Keratinocyte (primary cell): ENCODE measurements at regions not wholly inside any gene's neighbourhood (a gene's known extent, or its start where the extent isn't known, plus 50 kb on each side); places are given as distances from the start of the nearest gene placed in this dataset.
A peak's percentile ranks its signal among the peaks of the same experiment; 100 is the strongest.

Source experiments
- DNase-seq: peaks from one replicate; pipeline ENCODE4 v3.0.0-alpha.2; 2011; ENCODE audit warnings: low read depth, missing footprints, low spot score
- FAIRE-seq: peaks from 2 replicates; lab custom pipeline; 2011; peaks lifted over from hg19 to GRCh38; lab: Jason Lieb, UNC
- H2AFZ ChIP-seq: 2 replicates; pipeline ENCODE4 v1.6.0; 2012; ENCODE audit warnings: low read length, control low read depth, inconsistent platforms; ENCODE audit not compliant: control insufficient read depth
- H3K27ac ChIP-seq: 2 replicates; pipeline ENCODE4 v1.5.1; 2011; ENCODE audit warnings: low read length; ENCODE audit not compliant: control insufficient read depth, insufficient read depth
- H3K27me3 ChIP-seq: 3 replicates; pipeline ENCODE4 v1.6.0; 2011; ENCODE audit warnings: low read length; ENCODE audit not compliant: control insufficient read depth, insufficient read depth; ENCODE audit errors: extremely low read depth
- H3K36me3 ChIP-seq, 2 experiments: 2 replicates in 1 of 2; 3 replicates in 1 of 2; pipeline ENCODE4 v1.5.1; 2011; ENCODE audit warnings: low read length in 2 of 2, mild to moderate bottlenecking in 1 of 2; ENCODE audit not compliant: control insufficient read depth in 2 of 2, insufficient read depth in 2 of 2; ENCODE audit errors: extremely low read depth in 1 of 2
- H3K4me1 ChIP-seq: 3 replicates; pipeline ENCODE4 v1.5.1; 2011; ENCODE audit warnings: low read length; ENCODE audit not compliant: control insufficient read depth, insufficient read depth; ENCODE audit errors: extremely low read depth
- H3K4me2 ChIP-seq: 3 replicates; pipeline ENCODE4 v1.6.0; 2011; ENCODE audit warnings: low read depth, low read length; ENCODE audit not compliant: control insufficient read depth, insufficient read depth; ENCODE audit errors: extremely low read depth
- H3K4me3 ChIP-seq, 3 experiments: fragments of 200-600 bp in 1 of 3; sonication (generic) in 1 of 3; 2 replicates in 2 of 3; 3 replicates in 1 of 3; pipeline ENCODE4 v1.5.1; 2011 to 2016; ENCODE audit warnings: low read length in 3 of 3, mild to moderate bottlenecking in 3 of 3, control low read depth in 2 of 3, inconsistent platforms in 1 of 3, low read depth in 1 of 3, mixed read lengths in 1 of 3, mixed run types in 1 of 3, moderate library complexity in 1 of 3; ENCODE audit not compliant: control insufficient read depth in 2 of 3, insufficient read depth in 2 of 3; ENCODE audit errors: extremely low read depth in 1 of 3
- H3K79me2 ChIP-seq: 2 replicates; pipeline ENCODE4 v1.6.0; 2012; ENCODE audit warnings: low read length; ENCODE audit not compliant: control insufficient read depth, insufficient read depth
- H3K9ac ChIP-seq: 3 replicates; pipeline ENCODE4 v1.6.0; 2011; ENCODE audit warnings: low read length; ENCODE audit not compliant: control insufficient read depth, insufficient read depth; ENCODE audit errors: extremely low read depth
- H3K9me1 ChIP-seq: 3 replicates; pipeline ENCODE4 v1.6.0; 2011; ENCODE audit warnings: low read length; ENCODE audit not compliant: control insufficient read depth, insufficient read depth; ENCODE audit errors: extremely low read depth
- H3K9me3 ChIP-seq: 2 replicates; pipeline ENCODE4 v1.5.1; 2012; ENCODE audit warnings: low read depth, low read length; ENCODE audit not compliant: control insufficient read depth
- H4K20me1 ChIP-seq: 3 replicates; pipeline ENCODE4 v1.6.0; 2011; ENCODE audit warnings: low read length; ENCODE audit not compliant: control insufficient read depth, insufficient read depth; ENCODE audit errors: extremely low read depth
- EZH2 ChIP-seq: IDR thresholded peaks from one replicate; pipeline ENCODE4 v1.6.1; 2012; ENCODE audit warnings: inconsistent platforms, mild to moderate bottlenecking, low read length, moderate library complexity
- dilution Hi-C: fragments of 300-500 bp; cut with MboI; formaldehyde crosslinking; loops from one replicate; pipeline ENCODE4 v1.7.0; 2020; ENCODE audit warnings: low sequenced_read_pairs; ENCODE audit not compliant: extremely low pct_ligation_motif_present
- TF ChIP-seq, protein P1 (sequence below), 3 experiments: IDR thresholded peaks in 1 of 3; conservative IDR thresholded peaks in 1 of 3; optimal IDR thresholded peaks in 1 of 3; 2 replicates in 2 of 3; 3 replicates in 1 of 3; pipeline versions ENCODE3 to v1.5.1; 2011; ENCODE audit warnings: low read length in 3 of 3, mild to moderate bottlenecking in 3 of 3, moderate library complexity in 2 of 3, control low read depth in 1 of 3, inconsistent platforms in 1 of 3; ENCODE audit not compliant: insufficient read depth in 2 of 3; ENCODE audit errors: extremely low read depth in 1 of 3

DNA sequence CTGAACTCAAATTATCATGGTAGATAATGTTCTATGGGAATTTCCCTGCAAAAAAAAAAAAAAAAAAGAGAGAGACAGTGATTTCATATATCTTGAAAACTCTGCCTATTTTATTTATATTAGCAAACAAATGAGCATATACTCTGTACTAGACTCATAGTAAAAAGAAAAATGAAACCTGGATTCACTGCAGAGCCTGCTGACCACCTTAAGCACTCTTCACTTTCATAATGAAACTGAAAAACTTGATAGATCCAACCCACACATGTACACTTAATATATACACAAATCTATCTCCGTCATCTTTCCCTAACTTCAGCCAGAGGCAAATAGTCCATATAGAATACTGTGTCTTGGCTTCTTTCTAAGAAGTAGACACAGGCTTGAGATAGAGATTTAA lies 226.1 kb upstream of the KCNIP4 start:
- FAIRE-seq = no peak
- H4K20me1 ChIP-seq = no peaks in the 10 kb centered on the region
- DNase-seq = no peak
- H3K79me2 ChIP-seq = no peaks in the 10 kb centered on the region
- no peaks in the 10 kb centered on the region for H3K36me3 ChIP-seq
- no peak overlapping the region for H3K27ac ChIP-seq
- H3K9ac ChIP-seq = no peak overlapping the region
- H3K27me3 ChIP-seq = no peaks in the 10 kb centered on the region
- TF ChIP-seq, protein P1, sequence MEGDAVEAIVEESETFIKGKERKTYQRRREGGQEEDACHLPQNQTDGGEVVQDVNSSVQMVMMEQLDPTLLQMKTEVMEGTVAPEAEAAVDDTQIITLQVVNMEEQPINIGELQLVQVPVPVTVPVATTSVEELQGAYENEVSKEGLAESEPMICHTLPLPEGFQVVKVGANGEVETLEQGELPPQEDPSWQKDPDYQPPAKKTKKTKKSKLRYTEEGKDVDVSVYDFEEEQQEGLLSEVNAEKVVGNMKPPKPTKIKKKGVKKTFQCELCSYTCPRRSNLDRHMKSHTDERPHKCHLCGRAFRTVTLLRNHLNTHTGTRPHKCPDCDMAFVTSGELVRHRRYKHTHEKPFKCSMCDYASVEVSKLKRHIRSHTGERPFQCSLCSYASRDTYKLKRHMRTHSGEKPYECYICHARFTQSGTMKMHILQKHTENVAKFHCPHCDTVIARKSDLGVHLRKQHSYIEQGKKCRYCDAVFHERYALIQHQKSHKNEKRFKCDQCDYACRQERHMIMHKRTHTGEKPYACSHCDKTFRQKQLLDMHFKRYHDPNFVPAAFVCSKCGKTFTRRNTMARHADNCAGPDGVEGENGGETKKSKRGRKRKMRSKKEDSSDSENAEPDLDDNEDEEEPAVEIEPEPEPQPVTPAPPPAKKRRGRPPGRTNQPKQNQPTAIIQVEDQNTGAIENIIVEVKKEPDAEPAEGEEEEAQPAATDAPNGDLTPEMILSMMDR (optimal IDR thresholded peaks at IDR 0.05 in 1 of 3, IDR thresholded peaks at IDR 0.05 in 1 of 3, conservative IDR thresholded peaks at IDR 0.05 in 1 of 3; ENCODE audit: extremely low read depth in 1 of 3, insufficient read depth in 2 of 3, low read length in 3 of 3) = no peak
- no peak for TF ChIP-seq EZH2
- no peak overlapping the region for H3K4me2 ChIP-seq
- H2AFZ ChIP-seq = no peak overlapping the region
- H3K4me1 ChIP-seq = peaks cover 18% of the 10 kb centered on the region
- peaks cover 3% of the 10 kb centered on the region for H3K9me3 ChIP-seq
- no peak overlapping the region for H3K4me3 ChIP-seq
- dilution Hi-C loops = no loop called here
- no peaks in the 10 kb centered on the region for H3K9me1 ChIP-seq

DNA sequence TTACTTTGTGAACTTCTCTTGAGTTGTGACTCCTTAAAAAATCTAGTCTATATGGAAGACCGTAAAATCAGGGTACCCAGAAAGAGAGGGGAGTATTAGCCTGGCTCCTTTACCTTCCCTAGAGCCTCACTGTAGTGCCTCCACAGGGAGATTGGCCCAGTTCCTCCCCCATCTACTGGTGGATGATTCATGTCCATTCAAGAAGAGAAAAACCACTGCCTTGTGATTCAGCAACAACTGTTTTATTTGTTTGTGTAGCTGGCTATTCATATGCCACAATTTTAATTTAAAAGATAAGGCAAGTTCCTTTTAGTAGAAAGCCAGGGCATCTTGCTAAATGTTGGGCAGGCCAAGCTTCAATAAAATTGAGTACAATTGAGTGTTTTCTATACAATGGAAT lies 221.8 kb upstream of the KCNIP4 start:
- Histone ChIP-seq H3K27me3 (no peaks in the 10 kb centered on the region), H4K20me1 (no peaks in the 10 kb centered on the region), H3K4me3 (no peak overlapping the region), H2AFZ (no peak overlapping the region), H3K9me3 (no peaks in the 10 kb centered on the region), H3K79me2 (no peaks in the 10 kb centered on the region), H3K36me3 (no peaks in the 10 kb centered on the region), H3K27ac (no peak overlapping the region), H3K9me1 (no peaks in the 10 kb centered on the region), H3K4me1 (peaks cover 7% of the 10 kb centered on the region), H3K4me2 (no peak overlapping the region), H3K9ac (no peak overlapping the region)
- FAIRE-seq (peak; percentile 44), DNase-seq (peak; percentile 9)
- no peak for TF ChIP-seq EZH2
- TF ChIP-seq, protein P1 (optimal IDR thresholded peaks at IDR 0.05 in 1 of 3, IDR thresholded peaks at IDR 0.05 in 1 of 3, conservative IDR thresholded peaks at IDR 0.05 in 1 of 3; ENCODE audit: extremely low read depth in 1 of 3, insufficient read depth in 2 of 3, low read length in 3 of 3) = no peak
- dilution Hi-C loops = no loop called here
